GM12878 (cell line): ENCODE measurements at regions not wholly inside any gene's neighbourhood (a gene's known extent, or its start where the extent isn't known, plus 50 kb on each side); places are given as distances from the start of the nearest gene placed in this dataset.

Source experiments
- ATAC-seq: fragments of 200-7000 bp; cut with Tn5 transposase; 3 replicates; pipeline ENCODE4 v1.9.1; 2020; ENCODE audit warnings: mild to moderate bottlenecking, moderate library complexity
- BruUV-seq: library from RNA; stranded (reverse); fragments of 400-500 nt; replicated peaks from 2 replicates; lab custom pipeline; 2021; lab: Mats Ljungman, UMichigan
- CTCF ChIA-PET: fragments of 300-600 bp; sonication (Branson Sonifier 250); formaldehyde crosslinking; extraction: SDS; loops from one replicate; lab custom pipeline; 2021; ENCODE audit warnings: inconsistent platforms; lab: Yijun Ruan, JAX
- POLR2A ChIA-PET: fragments of 350-600 bp; formaldehyde crosslinking; extraction: SDS; loops from one replicate; lab custom pipeline; 2021; ENCODE audit warnings: inconsistent platforms; lab: Charles Lee
- RAD21 ChIA-PET: fragments of 300-600 bp; sonication (Branson Sonifier 250); formaldehyde crosslinking; loops from one replicate; lab custom pipeline; 2023; ENCODE audit warnings: antibody characterized with exemption; ENCODE audit not compliant: unreplicated experiment; lab: Charles Lee
- SMC1A ChIA-PET: fragments of 300-600 bp; sonication (Branson Sonifier 250); formaldehyde crosslinking; loops from one replicate; lab custom pipeline; 2023; ENCODE audit not compliant: unreplicated experiment, uncharacterized antibody; lab: Charles Lee
- DNase-seq: peaks from one replicate; pipeline ENCODE4 v3.0.0-alpha.2; 2011; ENCODE audit warnings: low read depth, low spot score
- FAIRE-seq: peaks from 3 replicates; lab custom pipeline; 2011; peaks lifted over from hg19 to GRCh38; lab: Jason Lieb, UNC
- H2AFZ ChIP-seq: 2 replicates; pipeline ENCODE4 v1.6.0; 2011; ENCODE audit warnings: low read depth, low read length, control low read depth; ENCODE audit not compliant: control insufficient read depth
- H3K27ac ChIP-seq: 2 replicates; pipeline ENCODE4 v1.5.1; 2011; ENCODE audit warnings: control low read depth; ENCODE audit not compliant: control insufficient read depth, insufficient read depth
- H3K27me3 ChIP-seq, 2 experiments: replicated peaks in 1 of 2; 2 replicates each; pipeline versions ENCODE4 v1.6.0 to v1.6.1; 2011; ENCODE audit warnings: low read length in 1 of 2; ENCODE audit not compliant: control insufficient read depth in 2 of 2, insufficient read depth in 2 of 2
- H3K36me3 ChIP-seq, 2 experiments: 2 replicates each; pipeline ENCODE4 v1.5.1; 2011; ENCODE audit warnings: low read length in 1 of 2; ENCODE audit not compliant: control insufficient read depth in 2 of 2, insufficient read depth in 2 of 2
- H3K4me1 ChIP-seq: 2 replicates; pipeline ENCODE4 v1.6.1; 2011; ENCODE audit warnings: mild to moderate bottlenecking, low read length, moderate library complexity, mixed read lengths; ENCODE audit not compliant: control insufficient read depth, insufficient read depth
- H3K4me2 ChIP-seq: 2 replicates; pipeline ENCODE4 v1.6.0; 2011; ENCODE audit warnings: control low read depth; ENCODE audit not compliant: control insufficient read depth, insufficient read depth
- H3K4me3 ChIP-seq: fragments of 200-600 bp; sonication (generic); 2 replicates; pipeline ENCODE4 v1.5.1; 2016
- H3K79me2 ChIP-seq: 2 replicates; pipeline ENCODE4 v1.6.0; 2011; ENCODE audit warnings: low read length; ENCODE audit not compliant: control insufficient read depth, insufficient read depth
- H3K9ac ChIP-seq: 2 replicates; pipeline ENCODE4 v1.8.0; 2011; ENCODE audit warnings: low read length, control low read depth, mixed read lengths; ENCODE audit not compliant: control insufficient read depth, insufficient read depth
- H3K9me3 ChIP-seq: replicated peaks from 3 replicates; pipeline ENCODE4 v1.5.1; 2011; ENCODE audit warnings: mild to moderate bottlenecking, low read length; ENCODE audit not compliant: control insufficient read depth, insufficient read depth
- H4K20me1 ChIP-seq: 2 replicates; pipeline ENCODE4 v1.6.0; 2011; ENCODE audit not compliant: control insufficient read depth, insufficient read depth
- CEBPB ChIP-seq, 2 experiments: fragments of 150-350 bp in 1 of 2; IDR thresholded peaks; 2 replicates each; pipeline ENCODE4 v1.6.1; 2012 to 2014; ENCODE audit warnings: low read depth in 2 of 2, low read length in 2 of 2, borderline replicate concordance in 1 of 2, inconsistent platforms in 1 of 2
- MYB ChIP-seq: fragments of 150-350 bp; IDR thresholded peaks from 2 replicates; pipeline ENCODE4 v1.6.1; 2014; ENCODE audit warnings: mild to moderate bottlenecking, low read depth, low read length, borderline replicate concordance
- NR2F1 ChIP-seq: fragments of 450-650 bp; conservative IDR thresholded peaks from 2 replicates; pipeline ENCODE4 v1.6.1; 2017; ENCODE audit warnings: mild to moderate bottlenecking
- RBBP5 ChIP-seq: fragments of 200-600 bp; sonication (generic); conservative IDR thresholded peaks from 2 replicates; pipeline ENCODE4 v1.6.1; 2016
- SMAD1 ChIP-seq: fragments of 450-650 bp; IDR thresholded peaks from 2 replicates; pipeline ENCODE4 v1.6.1; 2018; ENCODE audit warnings: mild to moderate bottlenecking, low read depth; ENCODE audit not compliant: partially characterized antibody
- STAT1 ChIP-seq: fragments of 450-650 bp; conservative IDR thresholded peaks from 2 replicates; pipeline ENCODE4 v1.6.1; 2014; ENCODE audit warnings: antibody characterized with exemption, mild to moderate bottlenecking
- TAF1 ChIP-seq: IDR thresholded peaks from 2 replicates; pipeline ENCODE4 v1.6.1; 2011; ENCODE audit warnings: mild to moderate bottlenecking, low read depth, low read length, borderline replicate concordance
- WGBS: methylation state at CpG from one replicate; pipeline ENCODE4 v1.1.6; 2016; ENCODE audit warnings: low lambda C conversion rate; ENCODE audit not compliant: insufficient replicate concordance, insufficient coverage; ENCODE audit errors: missing lambda C conversion rate; 5-methylcytosine and 5-hydroxymethylcytosine counted together
- in situ Hi-C: fragments of 300-500 bp; cut with MboI; formaldehyde crosslinking; loops from 9 replicates; pipeline ENCODE4 v1.14.3; 2018; ENCODE audit warnings: mixed read lengths
- intact Hi-C: fragments of 100-400 bp; cut with micrococcal nuclease; formaldehyde crosslinking; loops from one replicate; pipeline ENCODE4 v1.14.2; 2022; ENCODE audit not compliant: unreplicated experiment

DNA sequence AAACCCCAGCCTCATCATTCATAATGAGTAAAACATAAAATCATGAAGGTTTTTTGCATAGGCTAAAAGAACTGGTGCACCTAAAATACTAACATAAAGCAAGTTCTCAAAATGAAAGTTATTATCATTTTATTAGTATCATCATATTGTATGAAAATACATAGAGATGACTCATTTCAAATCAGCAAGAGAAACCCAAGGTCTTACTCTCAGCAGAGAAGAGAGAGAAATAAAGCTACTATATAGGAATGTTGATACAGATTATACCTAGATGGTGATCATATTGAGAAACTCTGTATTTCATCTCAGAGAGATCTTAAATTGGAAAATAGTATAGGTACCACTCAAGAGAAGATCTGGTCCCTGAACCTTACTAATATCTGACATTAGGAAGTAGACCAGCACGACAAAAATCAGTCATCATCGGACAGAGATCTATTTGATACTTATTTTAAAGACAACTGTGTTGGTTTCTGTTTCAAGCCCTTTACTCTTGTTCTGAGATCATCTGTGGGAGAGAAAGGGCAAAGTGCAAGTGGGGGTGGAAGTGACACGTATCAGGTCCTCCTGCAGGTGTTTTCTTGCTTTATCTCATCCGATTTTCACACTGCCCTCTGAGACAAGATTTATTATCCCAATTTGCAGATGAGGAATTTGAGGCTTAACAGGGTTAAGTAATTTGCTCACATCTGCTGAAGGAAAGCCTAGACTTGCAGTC, 532.3 kb downstream of the MAFB start (continued):
- TF ChIP-seq SMAD1 (no peak), STAT1 (no peak), MYB (no peak), CEBPB (IDR thresholded peaks at IDR 0.05; ENCODE audit: borderline replicate concordance in 1 of 2, low read depth in 2 of 2, low read length in 2 of 2) (0 out of 4 replicates have a peak, but pooled peaks of 1 of the 2 experiments have one; percentile 36), RBBP5 (no peak)

DNA sequence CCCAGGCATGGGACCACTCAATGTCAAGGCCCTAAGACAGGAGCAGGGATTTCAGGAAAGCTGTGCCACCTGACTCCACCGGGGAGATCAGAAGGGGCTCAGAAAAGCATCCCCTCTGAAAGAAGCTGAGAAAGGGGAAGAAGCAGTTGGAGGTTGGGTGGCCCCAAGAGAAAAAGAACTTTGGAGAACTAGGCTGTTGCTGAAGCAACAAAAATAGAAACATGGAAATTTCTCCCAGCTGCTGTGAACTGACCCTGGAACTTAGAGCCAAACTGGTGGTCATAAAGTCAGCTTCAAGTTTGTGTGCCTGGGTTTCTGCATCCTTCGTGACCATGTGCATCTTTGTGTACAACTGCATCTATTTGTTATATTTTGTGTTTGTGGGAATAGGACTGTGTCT, 534.5 kb downstream of the MAFB start:
- SMC1A ChIA-PET, result no interaction called here
- TF ChIP-seq NR2F1 (no peak), TAF1 (no peak)
- H3K27me3 ChIP-seq, result no peaks in the 10 kb centered on the region; a peak in 1 of 4 replicates
- BruUV-seq, result no TSS peak
- H3K27ac ChIP-seq, result no peak overlapping the region
- intact Hi-C loops (loop anchor here (10.0 kb wide), 1 partner anchor 270 kb away; no protein-coding TSS in a partner anchor), in situ Hi-C loops (no loop called here)
- H3K9me3 ChIP-seq, result no peaks in the 10 kb centered on the region; the same call in 2 of the 3 replicates
- H3K4me2 ChIP-seq, result no peak overlapping the region
- H2AFZ ChIP-seq, result no peak overlapping the region
- peaks cover 13% of the 10 kb centered on the region for H3K4me1 ChIP-seq
- CTCF ChIA-PET, result no interaction called here
- no peak overlapping the region for H3K9ac ChIP-seq
- 26% methylated on average over 2 of the region's 2 CpGs for WGBS
- no peaks in the 10 kb centered on the region for H3K79me2 ChIP-seq
- H4K20me1 ChIP-seq, result no peaks in the 10 kb centered on the region
- H3K4me3 ChIP-seq, result no peak overlapping the region
- DNase-seq, result no peak
- no peak for FAIRE-seq
- no peaks in the 10 kb centered on the region for H3K36me3 ChIP-seq
- POLR2A ChIA-PET, result no interaction called here
- RAD21 ChIA-PET, result no interaction called here
- ATAC-seq, result no peak
